Body of pancreas (tissue), 4 donors: ENCODE measurements at regions not wholly inside any gene's neighbourhood (a gene's known extent, or its start where the extent isn't known, plus 50 kb on each side); places are given as distances from the start of the nearest gene placed in this dataset.

Experiments
- ATAC-seq: fragments of 150-250 bp; one replicate; pipeline ENCODE4 v1.9.1; 2016
- DNase-seq, 4 donors: peaks; one replicate each; pipeline ENCODE4 v3.0.0-alpha.2; 2019
- H3K27ac ChIP-seq, 4 donors: fragments of 200-600 bp; sonication (generic); 1 replicate in 3 of 4; 2 replicates in 1 of 4; pipeline versions ENCODE4 v1.5.1 to v1.6.1; 2016 to 2019; ENCODE audit warnings: mild to moderate bottlenecking in 1 of 4, mixed read lengths in 1 of 4, moderate library complexity in 1 of 4
- H3K27me3 ChIP-seq, 2 donors: fragments of 200-600 bp; sonication (generic); one replicate each; pipeline ENCODE4 v1.6.0; 2016; ENCODE audit warnings: mild to moderate bottlenecking in 1 of 2
- H3K36me3 ChIP-seq, 2 donors: fragments of 200-600 bp; sonication (generic); replicated peaks in 1 of 2; 2 replicates each; pipeline ENCODE4 v1.5.1; 2016; ENCODE audit warnings: low read depth in 2 of 2; ENCODE audit not compliant: insufficient read depth in 1 of 2
- H3K4me1 ChIP-seq: fragments of 200-600 bp; sonication (generic); one replicate; pipeline ENCODE4 v1.6.0; 2016
- H3K4me3 ChIP-seq, 2 donors: fragments of 200-600 bp; sonication (generic); 1 replicate in 1 of 2; 2 replicates in 1 of 2; pipeline ENCODE4 v1.5.1; 2016 to 2019
- H3K9me3 ChIP-seq, 3 donors: fragments of 200-600 bp; sonication (generic); 1 replicate in 2 of 3; 2 replicates in 1 of 3; pipeline ENCODE4 v1.5.1; 2016
- POLR2A ChIP-seq, 3 donors: fragments of 450-650 bp; IDR thresholded peaks; one replicate each; pipeline ENCODE4 v1.6.1; 2016; ENCODE audit warnings: antibody characterized with exemption in 3 of 3, mild to moderate bottlenecking in 2 of 3
- WGBS, 2 donors: methylation state at CpG; one replicate each; pipeline ENCODE4 v1.1.5; 2017; 5-methylcytosine and 5-hydroxymethylcytosine counted together
- intact Hi-C: fragments of 100-400 bp; cut with DNase I; formaldehyde crosslinking; loops from one replicate; pipeline ENCODE4 v1.15.1; 2023
- TF ChIP-seq, protein P1 (sequence below), 7 experiments: fragments of 450-650 bp in 4 of 7; fragments of 200-600 bp in 3 of 7; sonication (generic) in 3 of 7; IDR thresholded peaks; one replicate each; pipeline ENCODE4 v1.5.1; 2016 to 2019; ENCODE audit warnings: antibody characterized with exemption in 7 of 7

DNA sequence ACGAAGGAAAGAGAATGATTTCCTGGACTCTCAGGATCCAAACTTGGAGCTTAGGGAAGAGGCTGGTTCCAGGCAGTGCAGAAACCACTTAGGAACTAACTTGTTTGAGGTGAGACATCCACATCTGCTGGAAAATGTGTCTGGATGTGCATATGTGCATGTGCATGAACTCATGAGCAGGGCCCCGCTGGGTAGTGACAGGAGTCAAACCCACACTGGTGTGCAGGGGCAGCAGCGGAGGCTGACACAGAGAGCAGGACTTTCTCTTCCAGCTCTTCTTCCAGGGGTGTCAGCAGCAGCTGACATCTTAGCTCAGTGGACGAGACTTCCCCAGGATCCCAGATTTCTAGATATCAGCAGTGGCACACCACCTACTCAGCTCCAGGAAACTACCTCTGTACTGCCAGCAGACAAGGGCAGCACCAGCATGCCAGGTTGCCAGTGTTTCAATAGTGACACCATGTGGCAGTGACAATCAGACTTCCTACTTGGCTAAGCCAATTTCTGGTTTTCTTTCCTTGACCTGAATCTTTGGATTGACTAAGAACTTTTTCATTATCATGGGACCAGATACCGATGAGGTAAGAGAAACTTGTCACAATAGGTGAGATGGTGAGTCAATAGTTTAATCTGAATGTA, 227.5 kb upstream of the ZC3H12C start:
- Histone ChIP-seq H3K27me3 (no peaks in the 10 kb centered on the region), H3K4me1 (peaks cover 7% of the 10 kb centered on the region), H3K9me3 (no peaks in the 10 kb centered on the region), H3K4me3 (no peak overlapping the region), H3K27ac (no peak overlapping the region), H3K36me3 (no peaks in the 10 kb centered on the region)
- intact Hi-C loops: no loop called here
- WGBS, 2 donors: 49 to 60% methylated on average over 2 to 5 of the region's 5 CpGs
- ATAC-seq (peak; percentile 69), DNase-seq (peak; percentile 18 to 56 (median 46))
- TF ChIP-seq POLR2A (IDR thresholded peaks at IDR 0.05): no peak
- TF ChIP-seq, protein P1, sequence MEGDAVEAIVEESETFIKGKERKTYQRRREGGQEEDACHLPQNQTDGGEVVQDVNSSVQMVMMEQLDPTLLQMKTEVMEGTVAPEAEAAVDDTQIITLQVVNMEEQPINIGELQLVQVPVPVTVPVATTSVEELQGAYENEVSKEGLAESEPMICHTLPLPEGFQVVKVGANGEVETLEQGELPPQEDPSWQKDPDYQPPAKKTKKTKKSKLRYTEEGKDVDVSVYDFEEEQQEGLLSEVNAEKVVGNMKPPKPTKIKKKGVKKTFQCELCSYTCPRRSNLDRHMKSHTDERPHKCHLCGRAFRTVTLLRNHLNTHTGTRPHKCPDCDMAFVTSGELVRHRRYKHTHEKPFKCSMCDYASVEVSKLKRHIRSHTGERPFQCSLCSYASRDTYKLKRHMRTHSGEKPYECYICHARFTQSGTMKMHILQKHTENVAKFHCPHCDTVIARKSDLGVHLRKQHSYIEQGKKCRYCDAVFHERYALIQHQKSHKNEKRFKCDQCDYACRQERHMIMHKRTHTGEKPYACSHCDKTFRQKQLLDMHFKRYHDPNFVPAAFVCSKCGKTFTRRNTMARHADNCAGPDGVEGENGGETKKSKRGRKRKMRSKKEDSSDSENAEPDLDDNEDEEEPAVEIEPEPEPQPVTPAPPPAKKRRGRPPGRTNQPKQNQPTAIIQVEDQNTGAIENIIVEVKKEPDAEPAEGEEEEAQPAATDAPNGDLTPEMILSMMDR (IDR thresholded peaks at IDR 0.05): peak in 5 of 7 experiments; percentile 6 to 46 (median 44)

DNA sequence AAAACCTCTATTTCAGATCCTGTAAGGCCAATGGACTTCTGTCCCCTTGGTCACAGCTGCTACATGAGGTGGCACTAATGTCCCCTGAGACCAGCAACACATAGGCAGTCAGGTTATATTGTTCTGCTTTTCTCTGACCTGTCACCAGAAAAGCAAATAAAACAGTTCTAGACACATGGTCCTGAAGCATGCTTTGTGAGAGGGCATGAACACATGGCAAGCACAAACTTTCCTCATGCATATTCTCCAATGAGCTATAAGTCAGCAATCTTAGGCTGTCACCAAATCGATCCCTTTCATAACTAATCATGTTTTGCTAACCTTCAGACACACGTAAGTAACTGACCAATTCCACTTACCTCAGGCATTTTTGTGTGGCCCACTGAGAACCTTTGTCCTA, 225.4 kb upstream of the ZC3H12C start:
- intact Hi-C loops: no loop called here
- Histone ChIP-seq H3K27ac (no peak overlapping the region), H3K4me1 (peaks cover 7% of the 10 kb centered on the region), H3K36me3 (no peaks in the 10 kb centered on the region), H3K9me3 (no peaks in the 10 kb centered on the region), H3K4me3 (no peak overlapping the region), H3K27me3 (no peaks in the 10 kb centered on the region)
- WGBS, 2 donors: 21 to 28% methylated on average over 2 of the region's 2 CpGs
- DNase-seq (peak in 1 of 4 donors; percentile 11), ATAC-seq (peak; percentile 40)
- no peak for TF ChIP-seq POLR2A (IDR thresholded peaks at IDR 0.05)
- TF ChIP-seq, protein P1 (IDR thresholded peaks at IDR 0.05): no peak

DNA sequence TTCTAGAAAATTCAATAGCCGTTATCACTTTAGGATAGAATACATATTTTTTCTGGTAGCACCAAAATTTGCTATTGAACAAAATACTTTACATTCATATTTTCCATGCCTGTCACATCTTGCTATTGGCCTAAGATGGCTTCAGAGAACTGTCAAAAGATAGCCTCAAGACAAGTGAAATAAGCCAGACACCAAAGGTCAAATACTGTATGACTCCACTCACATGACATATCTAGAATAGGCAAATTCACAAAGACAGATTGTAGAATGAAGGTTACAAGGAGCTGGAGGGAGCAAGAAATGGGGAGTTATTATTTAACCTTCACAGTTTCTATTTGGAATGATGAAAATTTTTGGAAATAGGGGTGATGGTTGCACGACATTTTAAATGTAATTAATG, 223.7 kb upstream of the ZC3H12C start:
- no peak for ATAC-seq
- no peaks in the 10 kb centered on the region for H3K36me3 ChIP-seq
- 88 to 92% methylated on average over 2 of the region's 2 CpGs for WGBS, 2 donors
- intact Hi-C loops: no loop called here
- H3K9me3 ChIP-seq: no peaks in the 10 kb centered on the region
- no peak for TF ChIP-seq POLR2A (IDR thresholded peaks at IDR 0.05)
- TF ChIP-seq, protein P1 (IDR thresholded peaks at IDR 0.05): no peak
- H3K27me3 ChIP-seq: no peaks in the 10 kb centered on the region
- H3K27ac ChIP-seq: no peak overlapping the region
- peaks cover 7% of the 10 kb centered on the region for H3K4me1 ChIP-seq
- no peak overlapping the region for H3K4me3 ChIP-seq
- DNase-seq: no peak

DNA sequence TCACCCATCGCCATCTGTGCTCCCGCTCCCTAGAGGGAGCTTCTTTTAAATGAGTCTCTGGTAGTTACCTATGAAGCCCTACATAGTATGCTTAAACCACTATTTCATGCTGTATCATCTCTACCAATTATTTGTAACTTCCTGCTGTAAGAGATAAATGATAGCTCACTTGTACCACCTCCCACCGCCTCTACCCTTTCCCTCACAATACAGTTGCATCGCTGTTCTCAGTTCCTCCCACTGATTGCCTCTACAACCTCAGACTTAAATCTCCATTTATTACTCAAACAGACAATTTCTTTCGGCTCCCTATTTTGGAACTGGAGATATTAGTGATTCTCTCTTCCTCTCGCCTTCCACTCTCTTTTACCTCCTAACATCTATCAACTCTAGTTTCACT, 222.9 kb upstream of the ZC3H12C start:
- no peak overlapping the region for H3K4me3 ChIP-seq
- WGBS, 2 donors: 96 to 99% methylated on average over 6 of the region's 6 CpGs
- intact Hi-C loops: no loop called here
- DNase-seq: no peak
- H3K4me1 ChIP-seq: peaks cover 7% of the 10 kb centered on the region
- TF ChIP-seq, protein P1 (IDR thresholded peaks at IDR 0.05): no peak
- no peak for TF ChIP-seq POLR2A (IDR thresholded peaks at IDR 0.05)
- no peaks in the 10 kb centered on the region for H3K27me3 ChIP-seq
- no peaks in the 10 kb centered on the region for H3K36me3 ChIP-seq
- no peaks in the 10 kb centered on the region for H3K9me3 ChIP-seq
- no peak for ATAC-seq
- no peak overlapping the region for H3K27ac ChIP-seq

DNA sequence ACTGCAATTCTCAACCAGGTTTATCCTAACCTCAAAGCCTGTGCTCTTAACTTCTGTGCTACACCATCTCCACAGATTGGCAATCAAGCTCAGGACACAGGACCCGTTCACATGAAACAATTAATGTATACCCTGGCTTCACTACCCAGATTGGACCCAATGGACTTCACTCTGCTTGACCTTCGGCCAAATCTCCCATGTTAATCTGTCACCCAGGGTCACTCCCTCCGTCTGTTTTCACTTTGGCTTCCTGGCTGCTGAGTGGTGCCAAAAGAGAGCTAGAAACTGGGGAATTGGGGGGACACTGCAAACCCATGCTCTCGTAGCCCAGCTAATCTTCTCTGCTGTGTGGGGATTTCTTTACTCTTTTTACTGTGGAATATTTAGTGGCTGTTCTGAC, 216.1 kb upstream of the ZC3H12C start:
- Histone ChIP-seq H3K27ac (no peak overlapping the region), H3K36me3 (no peaks in the 10 kb centered on the region), H3K4me3 (no peak overlapping the region), H3K27me3 (no peaks in the 10 kb centered on the region), H3K9me3 (no peaks in the 10 kb centered on the region), H3K4me1 (no peaks in the 10 kb centered on the region)
- 12 to 15% methylated on average over 4 of the region's 4 CpGs for WGBS, 2 donors
- DNase-seq (no peak), ATAC-seq (no peak)
- TF ChIP-seq, protein P1 (IDR thresholded peaks at IDR 0.05): no peak
- TF ChIP-seq POLR2A (IDR thresholded peaks at IDR 0.05): no peak
- intact Hi-C loops: no loop called here
